ENCODE measurements at regions not wholly inside any gene's neighbourhood (a gene's known extent, or its start where the extent isn't known, plus 50 kb on each side); places are given as distances from the start of the nearest gene placed in this dataset.

GRCh38 chr7:18278316-18278715, 217.2 kb upstream of the HDAC9 start:
- no peak for DNase-seq
- no peak for TF ChIP-seq GATA1 (IDR thresholded peaks at IDR 0.05; ENCODE audit: low read depth, low read length)
- TF ChIP-seq POLR2A (IDR thresholded peaks at IDR 0.05; ENCODE audit: low read length), result no peak

DNA sequence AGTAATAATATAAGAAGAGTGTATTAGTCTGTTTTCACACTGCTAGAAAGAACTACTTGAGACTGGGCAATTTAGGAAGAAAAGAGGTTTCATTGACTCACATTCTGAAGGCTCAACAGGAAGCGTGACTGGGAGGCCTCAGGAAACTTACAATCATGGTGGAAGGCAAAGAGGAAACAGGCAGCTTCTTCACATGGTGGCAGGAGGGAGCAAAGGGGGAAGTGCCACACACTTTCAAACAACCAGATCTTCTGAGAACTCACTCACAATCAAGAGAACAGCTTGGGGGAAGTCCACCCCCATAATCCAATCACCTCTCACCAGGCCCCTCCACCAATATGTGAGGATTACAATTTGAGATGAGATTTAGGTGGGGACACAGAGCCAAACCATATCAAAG, 212.5 kb upstream of the HDAC9 start:
- TF ChIP-seq GATA1 (IDR thresholded peaks at IDR 0.05; ENCODE audit: low read depth, low read length) (no peak), POLR2A (IDR thresholded peaks at IDR 0.05; ENCODE audit: low read length) (no peak)
- DNase-seq, result no peak

GRCh38 chr7:18287482-18287881, 208.1 kb upstream of the HDAC9 start:
- DNase-seq, result no peak
- TF ChIP-seq POLR2A (IDR thresholded peaks at IDR 0.05; ENCODE audit: low read length), result no peak
- TF ChIP-seq GATA1 (IDR thresholded peaks at IDR 0.05; ENCODE audit: low read depth, low read length), result no peak

DNA sequence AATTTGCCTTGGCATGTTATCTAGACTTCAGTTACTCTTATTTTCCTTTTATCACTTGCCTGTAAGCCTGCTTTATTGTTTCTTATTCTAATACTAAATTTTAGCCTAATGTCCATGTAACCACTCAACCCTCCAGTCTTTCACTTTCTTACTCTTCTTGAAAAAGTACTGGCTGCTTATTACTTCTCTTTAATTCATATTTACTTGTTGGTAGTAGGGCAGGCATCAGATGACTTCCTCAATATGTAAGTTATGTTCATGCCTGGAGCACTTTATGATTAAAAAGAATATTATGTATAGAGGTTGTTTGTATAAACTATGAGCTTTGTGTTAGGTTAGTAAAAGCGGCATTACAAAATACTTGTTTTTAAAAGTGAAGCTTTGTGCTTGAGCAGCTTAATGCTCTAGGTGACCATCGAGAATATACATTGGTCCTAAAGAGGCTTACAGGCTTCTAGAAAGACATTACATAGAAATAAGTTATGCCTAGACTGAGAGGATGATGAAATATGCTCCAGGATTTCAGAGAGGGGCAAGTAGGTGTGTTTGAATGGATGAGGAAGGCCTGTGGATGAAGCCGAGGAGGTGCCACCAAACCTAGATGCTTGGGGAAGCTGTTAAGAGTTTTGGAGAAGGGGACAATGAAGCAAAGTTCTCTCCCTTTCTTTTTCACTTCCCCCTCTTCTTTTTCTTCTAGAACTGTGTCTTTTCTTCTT, 207.1 kb upstream of the HDAC9 start:
- DNase-seq, result no peak
- TF ChIP-seq GATA1 (IDR thresholded peaks at IDR 0.05; ENCODE audit: low read depth, low read length), result no peak
- TF ChIP-seq POLR2A (IDR thresholded peaks at IDR 0.05; ENCODE audit: low read length), result no peak

DNA sequence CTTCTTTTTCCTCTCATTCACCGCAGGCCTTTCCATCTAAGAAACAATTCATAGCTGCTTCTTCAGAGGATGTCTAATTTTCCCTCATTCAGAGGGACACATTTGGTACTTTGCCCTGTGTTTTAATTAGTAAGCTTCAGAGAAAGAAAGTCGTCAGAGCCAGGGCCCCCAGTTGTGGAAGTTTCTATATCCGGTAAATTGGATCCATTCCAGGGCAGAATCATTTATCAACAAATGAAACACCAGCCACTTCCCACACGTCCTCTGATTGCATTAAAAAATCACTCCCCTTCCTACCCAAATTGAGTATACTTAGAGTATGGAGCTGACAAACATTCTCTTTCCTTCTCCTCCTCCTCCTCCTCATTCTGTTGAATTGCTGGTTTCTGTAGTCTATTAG, 205.8 kb upstream of the HDAC9 start:
- DNase-seq, result no peak
- TF ChIP-seq GATA1 (IDR thresholded peaks at IDR 0.05; ENCODE audit: low read depth, low read length) (no peak), POLR2A (IDR thresholded peaks at IDR 0.05; ENCODE audit: low read length) (no peak)

DNA sequence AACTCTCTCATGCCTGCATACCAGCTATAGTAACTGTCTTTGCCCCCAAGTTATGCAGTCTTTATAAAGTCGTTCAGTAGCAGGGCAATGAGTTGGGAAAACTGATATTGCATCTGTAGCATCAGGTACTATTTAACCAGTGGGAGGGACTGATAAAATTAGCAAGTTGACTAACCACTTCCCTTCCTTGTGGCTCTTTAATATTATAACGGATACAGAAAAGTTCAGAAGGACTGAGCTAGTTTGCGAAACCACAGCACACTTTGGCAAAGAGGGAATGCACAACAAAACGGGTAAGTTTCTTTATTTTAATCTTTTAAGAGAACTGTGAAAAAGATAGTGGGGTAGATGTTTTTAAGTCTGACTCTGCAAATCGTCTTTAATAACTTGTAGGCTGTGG, 205.3 kb upstream of the HDAC9 start:
- TF ChIP-seq POLR2A (IDR thresholded peaks at IDR 0.05; ENCODE audit: low read length) (no peak), GATA1 (IDR thresholded peaks at IDR 0.05; ENCODE audit: low read depth, low read length) (no peak)
- DNase-seq, result no peak

DNA sequence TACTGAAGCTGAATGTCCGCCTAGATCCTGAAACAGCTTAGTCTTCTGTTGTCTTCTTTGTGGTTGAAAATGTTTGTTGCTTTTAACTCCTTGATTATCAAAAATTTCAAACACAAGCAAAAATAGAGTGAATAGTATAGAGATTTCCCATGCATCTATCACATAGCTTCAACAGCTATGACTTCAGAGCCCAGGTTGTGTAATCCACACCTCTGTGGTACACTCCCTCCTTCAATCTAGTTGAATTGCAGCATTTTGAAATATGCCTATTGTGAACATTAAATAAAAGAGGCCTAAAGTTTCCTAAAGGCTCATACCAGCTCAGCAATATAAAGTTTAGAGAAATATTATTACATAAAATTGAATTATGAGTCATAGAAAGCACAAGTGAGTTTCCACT, 204.7 kb upstream of the HDAC9 start:
- TF ChIP-seq GATA1 (IDR thresholded peaks at IDR 0.05; ENCODE audit: low read depth, low read length), result no peak
- no peak for TF ChIP-seq POLR2A (IDR thresholded peaks at IDR 0.05; ENCODE audit: low read length)
- no peak for DNase-seq

DNA sequence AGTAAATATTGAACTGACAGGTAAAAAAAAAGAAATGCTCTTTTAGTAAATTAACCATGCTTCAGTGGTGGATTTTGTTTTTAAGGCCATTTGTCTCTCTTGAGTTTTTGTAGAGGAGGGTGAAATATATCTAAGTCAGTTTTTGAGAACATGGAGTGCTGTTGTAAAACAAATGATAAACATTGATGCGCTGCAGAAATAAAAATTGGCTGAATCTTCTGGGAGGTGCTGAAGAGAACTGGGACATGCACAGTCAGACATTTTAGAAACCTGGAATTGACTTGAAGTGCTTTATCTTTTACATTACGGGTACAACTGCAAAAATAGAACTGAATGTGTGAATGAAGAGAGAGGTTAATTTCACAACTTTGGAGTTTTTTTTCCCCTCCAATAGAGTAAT, 203.0 kb upstream of the HDAC9 start:
- TF ChIP-seq POLR2A (IDR thresholded peaks at IDR 0.05; ENCODE audit: low read length), result no peak
- no peak for TF ChIP-seq GATA1 (IDR thresholded peaks at IDR 0.05; ENCODE audit: low read depth, low read length)
- no peak for DNase-seq

- TF ChIP-seq GATA1 (IDR thresholded peaks at IDR 0.05; ENCODE audit: low read depth, low read length), result no peak
- no peak for TF ChIP-seq POLR2A (IDR thresholded peaks at IDR 0.05; ENCODE audit: low read length)
- DNase-seq, result no peak
Measured at GRCh38 chr7:18293759-18294158, 201.8 kb upstream of the HDAC9 start.

- TF ChIP-seq POLR2A (IDR thresholded peaks at IDR 0.05; ENCODE audit: low read length), result no peak
- no peak for TF ChIP-seq GATA1 (IDR thresholded peaks at IDR 0.05; ENCODE audit: low read depth, low read length)
- DNase-seq, result no peak
Measured at GRCh38 chr7:18294411-18294810, 201.1 kb upstream of the HDAC9 start.

- no peak for DNase-seq
- TF ChIP-seq GATA1 (IDR thresholded peaks at IDR 0.05; ENCODE audit: low read depth, low read length) (no peak), POLR2A (IDR thresholded peaks at IDR 0.05; ENCODE audit: low read length) (no peak)
Measured at GRCh38 chr7:18295781-18296423, 199.6 kb upstream of the HDAC9 start.

DNA sequence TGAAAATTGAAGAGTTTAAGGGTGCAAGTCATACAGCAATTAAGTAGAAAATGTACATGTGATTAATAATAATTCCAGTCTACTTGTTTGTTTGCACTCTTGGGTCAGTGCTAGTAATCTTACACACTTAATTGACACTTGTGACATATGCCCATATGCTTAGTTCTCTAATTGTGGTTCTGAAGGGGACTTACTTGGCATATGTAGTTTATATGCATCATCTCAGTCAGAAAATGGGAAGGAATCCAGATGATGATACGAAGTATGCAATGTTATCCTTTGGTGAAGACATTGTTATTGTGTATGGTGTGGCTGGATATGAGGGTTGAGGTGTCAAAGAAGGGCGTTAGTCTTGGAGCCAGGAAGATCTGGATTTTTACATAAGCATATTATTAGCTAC, 193.5 kb upstream of the HDAC9 start:
- TF ChIP-seq POLR2A (IDR thresholded peaks at IDR 0.05; ENCODE audit: low read length) (no peak), GATA1 (IDR thresholded peaks at IDR 0.05; ENCODE audit: low read depth, low read length) (no peak)
- DNase-seq, result no peak

DNA sequence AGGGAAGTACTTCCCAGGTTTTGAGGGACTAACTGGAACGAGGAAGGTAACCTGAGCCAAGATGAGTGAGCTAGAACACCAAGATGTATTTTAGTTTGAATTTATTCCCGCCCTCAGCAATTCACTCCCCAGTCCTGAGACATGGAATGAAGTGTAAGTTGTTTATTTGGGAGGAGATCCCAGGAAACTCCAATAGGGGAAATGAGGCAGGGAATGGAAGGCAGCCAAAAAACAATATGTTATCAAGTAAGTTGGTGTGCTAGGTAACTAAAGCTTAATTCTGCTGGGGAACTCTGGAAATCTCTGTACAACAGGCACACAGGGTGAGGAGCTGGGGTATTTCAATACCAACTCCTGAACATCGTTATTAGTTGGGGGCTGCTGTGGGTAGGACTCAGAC, 189.7 kb upstream of the HDAC9 start:
- no peak for TF ChIP-seq GATA1 (IDR thresholded peaks at IDR 0.05; ENCODE audit: low read depth, low read length)
- TF ChIP-seq POLR2A (IDR thresholded peaks at IDR 0.05; ENCODE audit: low read length), result no peak
- DNase-seq, result no peak

- TF ChIP-seq GATA1 (IDR thresholded peaks at IDR 0.05; ENCODE audit: low read depth, low read length) (no peak), POLR2A (IDR thresholded peaks at IDR 0.05; ENCODE audit: low read length) (no peak)
Measured at GRCh38 chr7:18306696-18307095, 188.9 kb upstream of the HDAC9 start.

DNA sequence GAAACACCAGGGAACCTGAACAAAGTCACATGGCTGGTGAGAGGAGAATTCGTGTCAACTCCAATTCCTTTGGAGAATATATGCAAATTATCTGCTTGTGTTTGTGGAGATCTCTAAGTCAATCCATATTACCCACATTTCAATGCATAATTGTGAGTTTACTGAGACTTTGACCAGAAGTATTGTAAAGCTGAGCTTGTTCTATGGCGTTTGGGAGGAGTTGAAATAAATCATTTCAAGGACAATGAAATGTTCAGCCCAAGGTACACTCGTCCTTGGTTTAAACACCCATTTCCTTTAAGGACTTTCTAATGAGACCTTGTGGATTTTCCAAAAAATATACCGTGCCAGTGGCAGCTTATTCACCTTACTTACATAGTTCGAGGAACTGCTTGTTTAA, 186.6 kb upstream of the HDAC9 start:
- DNase-seq, result no peak
- TF ChIP-seq POLR2A (IDR thresholded peaks at IDR 0.05; ENCODE audit: low read length), result no peak
- no peak for TF ChIP-seq GATA1 (IDR thresholded peaks at IDR 0.05; ENCODE audit: low read depth, low read length)

More at GRCh38 chr7:18306696-18307095, 188.9 kb upstream of the HDAC9 start:
- DNase-seq, result no peak

All from erythroblast (primary cell).